Nucleus accumbens (tissue), 56 donors: ENCODE measurements at regions not wholly inside any gene's neighbourhood (a gene's known extent, or its start where the extent isn't known, plus 50 kb on each side); places are given as distances from the start of the nearest gene placed in this dataset.
"Not testable (repeated sequence)": the region's sequence is repeated elsewhere in the genome, so short reads cannot be mapped to it uniquely, and the experiment has no call there.

Experiments used
- DNase-seq, 56 donors: peaks; one replicate each; lab custom pipeline; 2025; lab: John Stamatoyannopoulos, UW

DNA sequence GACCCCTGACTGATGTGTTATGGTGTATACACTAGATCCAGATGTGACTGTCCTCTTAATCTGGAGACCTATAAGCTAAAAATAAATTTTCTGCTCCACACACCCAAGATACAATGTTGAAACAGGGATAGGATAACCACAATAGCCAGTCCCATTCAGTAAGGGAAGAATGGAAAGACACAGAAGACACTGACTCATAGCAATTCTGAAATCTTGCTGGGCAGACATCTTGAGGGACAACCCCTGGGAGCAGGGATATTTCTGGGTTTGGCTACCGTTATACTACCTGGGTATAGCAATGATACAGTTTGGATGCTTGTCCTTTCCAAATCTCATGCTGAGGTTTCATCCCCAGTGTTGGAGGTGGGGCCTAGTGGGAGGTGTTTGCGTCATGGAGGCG, 93.9 kb downstream of the BUD13 start:
- DNase-seq = no peak

DNA sequence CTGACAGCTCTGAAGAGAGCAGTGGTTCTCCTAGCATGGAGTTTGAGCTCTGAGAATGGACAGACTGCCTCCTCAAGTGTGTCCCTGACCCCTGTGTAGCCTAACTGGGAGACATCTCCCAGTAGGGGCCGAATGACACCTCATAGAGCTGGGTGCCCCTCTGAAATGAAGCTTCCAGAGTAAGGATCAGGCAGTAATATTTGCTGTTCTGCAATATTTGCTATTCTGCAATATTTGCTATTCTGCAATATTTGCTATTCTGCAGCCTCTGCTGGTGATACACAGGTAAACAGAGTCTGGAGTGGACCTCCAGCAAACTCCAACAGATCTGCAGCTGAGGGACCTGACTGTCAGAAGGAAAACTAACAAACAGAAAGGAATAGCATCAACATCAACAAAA, 105.5 kb downstream of the BUD13 start:
- DNase-seq = not testable (repeated sequence)

DNA sequence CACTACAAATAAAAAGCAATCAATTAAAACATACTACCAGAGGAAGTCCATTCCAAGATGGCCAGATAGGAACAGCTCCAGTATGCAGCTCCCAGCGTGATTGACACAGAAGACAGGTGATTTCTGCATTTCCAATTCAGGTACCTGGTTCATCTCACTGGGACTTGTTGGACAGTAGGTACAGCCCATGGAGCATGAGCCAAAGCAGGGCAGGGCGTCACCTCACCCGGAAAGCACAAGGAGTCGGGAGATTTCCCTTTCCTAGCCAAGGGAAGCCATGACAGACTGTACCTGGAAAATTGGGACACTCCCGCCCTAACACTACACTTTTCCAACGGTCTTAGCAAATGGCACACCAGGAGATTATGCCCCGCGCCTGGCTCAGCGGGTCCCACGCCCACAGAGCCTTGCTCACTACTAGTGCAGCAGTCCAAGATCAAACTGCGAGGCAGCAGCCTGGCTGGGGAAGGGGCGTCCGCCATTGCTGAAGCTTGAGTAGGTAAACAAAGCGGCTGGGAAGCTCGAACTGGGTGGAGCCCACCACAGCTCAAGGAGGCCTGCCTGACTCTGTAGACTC, 106.0 kb downstream of the BUD13 start:
- DNase-seq = not testable (repeated sequence)

DNA sequence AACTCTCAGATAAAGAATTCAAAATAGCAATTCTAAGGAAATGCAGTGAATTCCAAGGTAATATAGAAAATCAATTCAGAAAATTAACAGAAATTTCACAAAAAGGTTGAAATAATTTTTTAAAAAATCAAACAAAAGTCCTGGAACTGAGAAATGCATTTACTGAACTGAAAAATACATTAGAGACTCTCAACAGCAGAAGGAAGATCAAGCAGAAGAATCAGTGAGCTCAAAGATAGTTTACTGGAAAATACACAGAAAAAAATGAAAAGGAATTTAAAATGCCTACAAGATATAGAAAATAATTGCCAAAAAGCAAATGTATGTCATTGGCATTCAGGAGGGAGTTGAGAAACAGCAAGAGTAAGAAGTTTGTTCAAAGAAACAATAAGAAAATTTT, 107.3 kb downstream of the BUD13 start:
- no peak for DNase-seq

DNA sequence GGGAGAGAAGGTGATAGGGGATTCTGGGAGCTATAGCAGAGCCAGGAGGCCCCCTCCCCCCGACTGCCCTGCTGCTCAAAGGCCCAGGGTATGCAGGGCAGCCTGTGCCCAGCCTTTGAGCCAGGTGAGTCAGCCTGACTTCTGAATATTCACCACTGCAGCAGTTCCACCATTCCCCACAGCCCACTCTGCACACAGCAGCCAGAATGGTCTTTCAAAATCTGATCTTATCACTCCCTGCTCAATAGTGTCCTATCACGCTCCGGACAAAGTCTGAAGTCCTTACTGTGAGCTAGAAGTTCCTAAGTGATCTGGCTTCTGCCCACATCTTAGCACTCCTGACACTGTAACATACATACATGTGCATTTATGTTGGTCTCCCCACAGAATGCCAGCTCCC, 111.7 kb downstream of the BUD13 start:
- no peak for DNase-seq

DNA sequence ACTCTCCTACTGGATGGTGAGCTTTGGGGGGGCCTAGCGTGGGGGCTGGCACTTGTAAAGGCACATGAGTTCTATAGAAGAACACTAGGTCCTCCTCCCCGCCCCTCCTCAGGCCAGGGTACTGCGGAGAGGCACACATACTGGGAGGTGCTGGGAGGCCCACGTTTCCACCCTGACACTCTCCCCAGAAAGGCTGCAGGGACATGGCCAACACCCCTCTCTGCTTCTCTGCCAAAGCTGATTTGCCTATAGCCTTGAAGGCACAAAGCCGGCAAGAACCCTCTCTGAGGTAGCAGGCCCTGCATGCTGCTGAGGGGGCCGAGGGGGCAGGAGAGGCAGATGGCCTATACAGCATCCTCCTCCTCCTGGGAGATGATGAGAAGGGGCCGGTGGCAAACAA, 112.8 kb downstream of the BUD13 start:
- DNase-seq = no peak

DNA sequence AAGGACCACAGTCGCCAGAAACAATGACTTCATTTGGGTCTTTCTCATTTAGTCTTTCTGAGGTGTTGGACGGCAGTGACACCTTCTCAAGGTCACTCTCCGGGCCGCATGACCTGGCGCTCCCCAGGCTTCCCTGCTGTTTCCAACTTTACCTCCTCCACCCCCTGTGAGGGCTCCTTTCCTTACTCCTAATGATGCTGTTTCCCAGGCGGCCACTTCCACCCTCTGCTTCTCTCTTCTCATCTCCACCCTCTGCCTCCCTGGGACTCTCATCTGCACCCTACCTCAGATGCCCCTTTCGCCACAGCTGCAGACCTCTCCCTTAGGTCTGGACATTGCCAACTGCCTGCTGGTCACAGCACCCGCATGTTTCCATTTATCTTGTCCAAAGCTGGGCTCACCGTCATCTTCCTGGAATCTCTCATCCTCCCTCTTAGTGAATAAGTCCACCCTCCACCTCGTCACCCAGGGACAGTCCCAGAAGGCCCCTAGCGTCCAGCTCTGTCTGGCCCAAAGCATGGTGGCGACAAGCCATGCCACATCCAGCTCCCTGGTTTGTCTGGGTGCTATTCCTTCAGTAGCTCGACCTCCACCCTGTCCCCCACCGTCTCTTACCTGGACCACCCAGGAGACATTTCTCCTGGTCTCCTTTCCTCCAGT, 113.8 kb downstream of the BUD13 start:
- no peak for DNase-seq

DNA sequence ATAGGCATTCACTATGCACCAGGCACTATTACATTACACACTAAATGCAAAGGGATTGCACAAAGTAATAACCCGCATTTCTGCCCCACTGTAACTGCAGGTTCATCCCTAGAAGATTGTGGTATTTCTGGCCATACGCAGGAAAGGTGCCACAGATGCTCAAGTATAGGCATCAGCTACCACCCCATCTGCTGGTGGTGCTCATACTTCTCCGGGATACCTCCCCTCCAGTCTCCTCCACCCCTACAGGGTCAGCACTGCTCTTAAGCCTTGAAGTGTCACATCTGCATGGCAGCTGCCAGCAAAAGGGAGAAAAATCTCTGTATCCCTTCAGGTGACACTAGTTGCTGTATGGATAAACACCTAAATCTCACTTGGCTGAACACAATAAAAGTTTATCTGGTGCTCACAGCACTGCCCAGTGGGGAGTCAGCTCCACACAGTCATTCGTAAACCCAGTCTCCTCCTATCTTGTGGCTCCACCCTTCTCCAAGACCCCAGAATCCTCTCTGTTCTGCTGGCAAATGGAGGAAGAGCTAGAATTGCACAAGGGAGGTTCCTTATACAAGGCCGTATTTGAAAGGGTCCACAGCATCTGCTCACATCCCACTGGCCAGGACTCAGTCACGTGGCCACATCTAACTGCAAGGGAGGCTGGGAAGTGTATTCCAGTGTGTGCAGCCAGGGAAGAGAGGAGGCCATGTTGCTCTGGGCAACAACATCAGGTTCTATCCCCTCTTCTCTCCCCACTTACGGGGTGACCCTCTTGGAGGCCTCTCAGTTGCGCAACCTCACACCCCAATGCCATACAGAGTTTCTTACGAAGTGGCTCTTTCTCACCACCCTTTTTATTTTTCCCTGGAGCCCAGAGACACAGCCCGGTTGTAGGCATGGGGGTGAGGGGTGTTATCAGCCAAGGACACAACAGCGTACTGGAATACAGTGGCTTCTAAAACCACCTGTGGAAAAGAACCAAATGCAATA, 114.7 kb downstream of the BUD13 start:
- DNase-seq = no peak

DNA sequence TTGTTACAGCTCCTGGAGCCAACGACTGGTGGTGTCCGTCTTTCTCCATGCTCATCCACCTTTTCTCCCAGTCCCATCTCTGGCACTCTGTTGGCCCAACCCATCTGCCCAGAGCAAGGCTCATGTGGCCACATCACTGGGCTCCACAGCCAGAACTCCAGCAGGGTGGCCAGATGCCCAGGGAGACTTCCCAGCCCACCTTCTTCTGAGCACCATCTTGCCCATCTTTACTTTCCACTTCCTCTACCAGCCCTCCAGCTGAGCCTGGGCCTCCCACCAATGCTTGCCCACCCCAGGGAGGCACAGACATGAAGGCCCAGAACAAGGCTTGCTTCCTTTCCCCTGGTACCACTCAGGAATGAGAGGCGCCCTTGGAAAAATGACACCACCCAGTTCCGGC, 116.8 kb downstream of the BUD13 start:
- no peak for DNase-seq

DNA sequence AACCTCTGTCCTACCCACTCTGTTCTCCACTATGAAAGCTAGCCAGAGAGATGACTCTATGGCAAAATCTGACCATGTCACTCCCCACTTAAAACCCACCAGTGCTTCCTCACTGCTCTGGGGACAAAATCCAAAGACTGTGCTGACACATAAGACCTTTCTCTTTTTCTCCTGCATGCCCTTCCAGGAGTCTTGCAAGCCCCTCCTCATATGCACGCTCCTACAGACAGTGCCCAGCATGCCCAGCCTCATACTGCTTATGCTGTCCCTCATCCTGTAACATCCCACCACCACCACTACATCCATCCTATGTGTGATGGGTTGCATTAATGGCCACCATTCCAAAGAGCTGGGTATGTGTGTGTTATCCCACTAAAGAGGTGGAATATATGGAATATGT, 118.3 kb downstream of the BUD13 start:
- DNase-seq = no peak

DNA sequence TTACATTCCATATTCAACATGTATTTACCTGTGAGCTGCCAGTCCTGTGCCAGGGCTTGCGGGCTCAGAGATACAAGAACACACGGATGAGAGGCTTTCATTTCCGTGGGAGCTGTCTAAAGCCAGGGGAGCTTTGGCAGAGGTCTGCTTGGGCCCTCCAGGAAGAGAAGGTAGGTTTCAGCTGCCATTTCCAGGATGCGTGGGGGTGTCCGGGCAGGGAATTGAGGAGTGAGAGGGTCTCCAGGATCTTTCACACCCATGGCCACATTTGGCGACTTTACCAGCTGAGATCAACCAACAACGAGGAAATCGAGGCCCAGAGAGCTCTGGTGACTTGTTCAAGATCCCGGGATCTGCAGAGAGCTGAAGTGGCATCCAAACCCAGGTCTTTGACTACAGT, 119.6 kb downstream of the BUD13 start:
- no peak for DNase-seq

DNA sequence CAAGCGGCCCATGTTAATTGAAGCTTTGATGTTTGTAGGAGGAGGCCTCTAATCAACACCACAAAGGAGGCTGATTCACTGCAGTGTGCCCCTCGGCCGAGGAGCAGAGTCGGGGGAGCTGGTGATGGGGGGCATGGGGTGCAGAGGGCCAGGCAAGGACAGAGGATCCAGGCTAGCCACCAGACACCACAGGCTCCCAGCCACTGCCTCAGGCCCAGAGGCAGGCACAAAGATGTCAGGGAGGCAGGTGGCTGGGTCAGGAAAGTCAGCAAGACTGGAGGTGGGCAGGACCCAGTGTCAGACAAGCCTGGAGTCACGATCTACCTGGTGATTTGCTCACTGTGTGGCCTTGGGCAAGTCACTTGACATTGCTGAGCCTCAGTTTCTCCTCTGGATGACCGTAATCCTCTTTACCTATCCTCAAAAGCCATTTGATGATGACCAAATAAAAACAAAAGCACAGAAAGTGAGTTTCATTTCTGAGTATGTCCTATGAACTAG, 121.0 kb downstream of the BUD13 start:
- no peak for DNase-seq

DNA sequence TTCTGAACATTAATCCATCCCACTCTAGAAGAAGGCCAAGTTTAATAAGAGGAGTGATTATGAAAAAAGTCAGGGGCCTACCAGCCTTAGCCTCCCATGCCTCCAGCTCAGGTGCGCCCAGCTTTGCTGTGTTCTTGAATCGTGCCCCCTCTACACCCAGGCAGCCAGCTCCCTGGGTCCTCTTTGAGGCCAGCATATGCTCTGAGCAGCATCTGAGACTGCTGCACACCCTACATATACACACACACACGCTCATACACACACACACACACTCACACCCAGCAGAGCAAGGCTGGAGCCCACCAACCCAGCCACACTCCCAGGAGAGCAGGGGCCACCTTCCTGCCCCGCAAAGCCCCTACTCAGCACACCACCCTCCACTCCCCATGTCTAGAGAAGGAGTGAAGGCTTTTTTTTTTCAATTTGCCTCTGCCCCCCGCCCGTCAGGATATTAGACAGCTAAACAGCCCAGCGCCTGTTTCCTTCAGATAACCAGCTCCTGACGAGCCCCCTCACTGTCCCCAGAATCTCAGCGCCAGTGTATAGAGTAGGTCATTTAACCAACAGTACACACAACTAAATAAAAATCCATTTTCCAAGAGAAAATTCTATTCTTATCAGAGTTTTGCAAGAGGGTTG, 121.6 kb downstream of the BUD13 start:
- no peak for DNase-seq

DNA sequence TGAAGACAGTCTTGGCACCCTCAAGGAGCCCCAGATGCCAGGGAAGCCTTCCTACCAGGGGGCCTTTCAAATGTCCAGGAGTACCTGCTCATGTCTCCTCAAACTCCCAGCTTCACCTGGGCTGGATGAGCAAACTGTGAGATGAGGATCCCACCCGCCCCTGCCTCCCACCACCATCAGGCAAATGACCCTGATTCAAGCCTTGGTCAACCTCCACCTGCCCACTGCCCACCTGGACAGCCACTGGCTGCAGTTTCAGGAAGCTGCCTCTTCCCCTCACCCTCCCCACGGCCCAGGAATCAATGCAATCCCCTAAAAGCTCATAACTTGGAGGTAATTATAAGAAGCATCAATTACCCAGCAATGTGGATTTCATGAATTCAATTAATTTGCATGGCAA, 122.7 kb downstream of the BUD13 start:
- no peak for DNase-seq

DNA sequence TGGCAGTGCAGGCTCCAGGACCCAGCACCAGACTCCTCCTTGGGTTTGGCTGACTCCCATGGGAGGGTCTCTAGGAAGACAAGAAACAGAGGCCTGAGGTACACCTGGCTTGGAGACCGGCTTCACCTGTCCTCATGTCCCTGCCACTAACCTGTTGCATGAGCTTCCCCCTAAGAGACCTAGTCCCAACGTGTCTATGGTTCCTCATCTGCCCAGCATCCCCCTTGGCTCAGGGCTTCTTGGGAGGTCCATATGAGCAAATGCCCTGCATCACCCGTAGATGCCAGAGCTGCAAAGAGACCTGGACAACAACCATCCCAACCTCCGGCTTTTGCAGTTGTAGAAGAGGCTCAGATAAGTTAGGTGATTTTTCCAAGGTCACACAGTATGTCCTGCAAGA, 123.5 kb downstream of the BUD13 start:
- DNase-seq = no peak

DNA sequence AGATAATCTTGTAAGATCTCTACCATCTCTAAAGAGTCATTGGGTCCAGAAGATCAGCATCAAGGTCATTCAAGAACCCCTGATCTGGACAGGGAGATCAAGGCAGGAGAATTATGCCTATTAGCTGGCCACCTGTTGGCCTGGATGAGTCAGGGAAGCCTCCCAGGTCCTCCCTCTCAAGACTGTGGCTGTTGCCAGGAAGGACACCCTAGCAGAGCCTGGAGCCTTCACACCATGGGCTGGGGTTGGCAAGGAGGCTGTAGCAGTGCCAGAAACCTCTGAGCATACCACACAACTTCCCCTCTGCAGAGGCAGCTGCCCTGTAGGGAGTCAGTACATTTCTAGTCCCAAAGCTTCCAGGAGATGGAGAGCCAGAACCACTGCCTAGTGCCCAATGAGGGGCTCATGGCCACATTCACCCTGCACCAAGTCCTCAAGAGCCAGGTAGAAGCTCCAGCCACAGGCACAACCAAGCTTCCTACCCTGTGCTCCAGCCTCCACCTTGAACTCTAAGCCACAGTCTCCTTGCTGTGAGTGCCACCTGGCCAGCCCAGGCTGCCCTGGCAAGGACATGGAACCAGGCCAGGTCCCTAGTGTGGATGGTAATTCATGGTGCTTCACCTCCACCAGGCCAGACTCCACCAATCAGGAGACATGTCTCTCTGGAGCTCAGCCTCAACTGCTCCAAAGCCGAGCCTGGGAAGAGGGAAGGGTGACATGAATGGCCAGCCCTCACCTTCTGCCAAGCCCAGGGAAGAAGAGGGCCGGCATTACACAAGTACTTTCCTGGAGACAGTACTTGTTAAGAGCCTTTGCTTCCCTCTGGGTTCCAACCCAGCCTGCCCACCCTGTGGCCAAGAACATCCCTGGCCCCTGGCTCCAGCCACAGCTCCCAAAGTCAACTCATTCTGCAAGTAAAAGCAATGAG, 124.3 kb downstream of the BUD13 start:
- DNase-seq = no peak

DNA sequence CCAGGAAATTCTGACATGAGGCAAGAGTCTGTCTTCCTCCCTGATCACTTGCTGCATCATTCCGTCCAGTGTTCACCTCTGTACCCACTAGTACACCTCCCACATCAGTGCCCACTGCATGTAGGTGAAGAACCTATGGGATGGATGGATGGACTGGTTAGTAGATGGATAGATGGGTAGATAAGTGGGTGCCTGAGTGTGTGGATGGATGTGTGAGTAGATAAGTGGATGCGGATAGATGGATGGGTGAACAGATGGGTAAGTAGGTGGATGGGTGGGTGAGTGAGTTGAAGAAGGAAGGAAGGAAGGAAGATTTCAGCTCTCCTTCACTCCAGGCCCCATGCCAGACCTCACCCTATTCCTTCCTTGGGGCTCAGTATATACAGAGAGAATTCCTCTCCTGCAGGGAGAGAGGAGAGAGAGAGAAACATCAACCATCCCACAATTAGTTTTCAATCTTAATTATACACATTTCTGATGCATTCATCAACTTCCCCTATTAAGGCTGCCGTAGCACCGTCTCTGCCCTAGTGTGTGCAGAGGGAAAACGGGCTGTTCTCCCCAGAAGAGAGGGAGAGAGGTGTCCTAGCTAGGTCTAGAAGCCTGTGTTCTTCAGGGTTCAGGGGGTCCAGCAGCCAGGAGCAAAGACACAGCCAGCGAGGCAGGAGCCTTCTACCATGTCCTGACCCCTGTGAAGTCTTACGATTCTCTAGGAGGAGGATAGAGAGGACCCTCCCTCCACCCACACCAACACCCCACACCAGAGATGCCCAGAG, 125.3 kb downstream of the BUD13 start:
- DNase-seq = no peak

DNA sequence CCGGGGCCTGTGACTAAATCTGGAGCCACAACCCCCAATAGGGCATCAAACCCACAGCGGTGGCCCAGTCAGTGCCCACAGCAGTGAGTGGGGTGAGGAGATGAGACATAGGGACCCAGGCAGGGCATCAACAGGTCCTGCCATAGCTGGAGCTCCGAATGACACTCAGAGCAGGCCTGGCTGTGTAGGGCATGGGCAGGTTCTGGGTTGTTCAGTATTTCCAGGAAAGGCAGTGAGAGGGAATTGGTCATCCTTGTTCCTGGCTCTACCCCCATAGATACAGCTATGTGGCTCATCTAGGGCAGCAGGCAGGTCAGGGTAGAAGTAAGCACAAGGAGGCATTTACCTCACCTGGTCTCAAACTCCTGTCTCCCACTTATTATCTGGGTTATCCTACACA, 126.6 kb downstream of the BUD13 start:
- DNase-seq = no peak

DNA sequence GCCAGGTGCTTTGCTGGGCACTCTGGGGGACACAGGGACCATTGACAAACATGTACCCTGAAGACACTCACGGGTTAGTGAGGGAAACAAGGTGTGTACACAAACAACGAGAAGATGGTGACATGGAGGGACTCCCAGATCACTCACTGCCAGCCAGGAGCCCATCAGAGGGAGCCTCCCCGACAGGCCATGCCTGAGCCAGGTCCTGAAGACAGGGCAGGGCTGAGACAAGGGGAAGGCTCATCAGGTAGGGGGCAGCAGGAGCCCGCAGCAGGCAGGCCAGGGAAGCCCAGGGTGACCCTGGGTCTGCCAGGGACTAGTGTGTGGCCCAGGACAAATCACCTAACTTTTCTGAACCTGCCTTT, 127.9 kb downstream of the BUD13 start:
- no peak for DNase-seq
